ENCODE measurements at regions not wholly inside any gene's neighbourhood (a gene's known extent, or its start where the extent isn't known, plus 50 kb on each side); places are given as distances from the start of the nearest gene placed in this dataset.

- ChIA-PET CTCF (ENCODE audit: low intra/inter-chr PET ratio) (no interaction called here), POLR2A (no interaction called here)
- FAIRE-seq, result no peak
- no peak overlapping the region for H2AFZ ChIP-seq (ENCODE audit: low read depth, low read length)
- H3K27me3 ChIP-seq (ENCODE audit: control insufficient read depth in 2 of 2, insufficient read depth in 2 of 2, low read length in 2 of 2), result no peaks in the 10 kb centered on the region
- BruUV-seq (replicated peaks), result no TSS peak
- H3K9me1 ChIP-seq (ENCODE audit: control insufficient read depth, insufficient read depth, low read length), result no peaks in the 10 kb centered on the region
- TF ChIP-seq HLTF (IDR thresholded peaks at IDR 0.05), result no peak
- no peak for TF ChIP-seq NFATC3 (IDR thresholded peaks at IDR 0.05)
- TF ChIP-seq RBM22 (IDR thresholded peaks at IDR 0.05; ENCODE audit: low read depth, low read length, poor library complexity, severe bottlenecking), result no peak
- no peak for TF ChIP-seq PATZ1 (CRISPR knock-in tag; IDR thresholded peaks at IDR 0.05; ENCODE audit: borderline replicate concordance)
- TF ChIP-seq SRF (CRISPR knock-in tag; IDR thresholded peaks at IDR 0.05), result no peak
- no peak for TF ChIP-seq JUN (IDR thresholded peaks at IDR 0.05; ENCODE audit: borderline replicate concordance, low read depth, low read length)
- TF ChIP-seq JUN (CRISPR knock-in tag; IDR thresholded peaks at IDR 0.05; ENCODE audit: borderline replicate concordance), result no peak
- TF ChIP-seq ZZZ3 (IDR thresholded peaks at IDR 0.05), result no peak
- no peak for TF ChIP-seq ZNF699 (CRISPR knock-in tag; IDR thresholded peaks at IDR 0.05; ENCODE audit: insufficient replicate concordance)
- TF ChIP-seq ZNF436 (CRISPR knock-in tag; IDR thresholded peaks at IDR 0.05), result no peak
- in situ Hi-C loops (cut with MboI), result no loop called here
- ATAC-seq, result no peak
- 6% methylated on average over 4 of the region's 4 CpGs for WGBS (ENCODE audit: insufficient coverage, low coverage, missing lambda C conversion rate)
- no peaks in the 10 kb centered on the region for H4K20me1 ChIP-seq (replicated peaks; ENCODE audit: control insufficient read depth, insufficient read depth, low read length)
- H3K36me3 ChIP-seq (ENCODE audit: control insufficient read depth, insufficient read depth, low read length), result no peaks in the 10 kb centered on the region
- no peak for DNase-seq (ENCODE audit: extremely low read depth in 1 of 4, low spot score in 3 of 4)
- no peak overlapping the region for H3K4me3 ChIP-seq
- no peaks in the 10 kb centered on the region for H3K79me2 ChIP-seq (ENCODE audit: control insufficient read depth, insufficient read depth, low read length)
- H3K9me3 ChIP-seq (replicated peaks; ENCODE audit: control insufficient read depth, insufficient read depth, low read depth, low read length), result no peaks in the 10 kb centered on the region
- H3K4me2 ChIP-seq (ENCODE audit: insufficient read depth, low read length), result no peak overlapping the region
- no peaks in the 10 kb centered on the region for H3K4me1 ChIP-seq (replicated peaks in 1 of 2; ENCODE audit: control insufficient read depth in 2 of 2, insufficient read depth in 2 of 2, low read length in 2 of 2)
- intact Hi-C loops (cut with micrococcal nuclease), result no loop called here
- H3K27ac ChIP-seq (ENCODE audit: extremely low read depth, low read depth, low read length), result no peak overlapping the region
- H3K9ac ChIP-seq (ENCODE audit: insufficient read depth in 1 of 2, low read depth in 2 of 2, low read length in 2 of 2), result no peak overlapping the region
These were observed 894.2 kb upstream of the ATXN8OS start for GRCh38 chr13:69213396-69213795.

Data from K562 (cell line).